ENCODE measurements at regions not wholly inside any gene's neighbourhood (a gene's known extent, or its start where the extent isn't known, plus 50 kb on each side); places are given as distances from the start of the nearest gene placed in this dataset.

DNA sequence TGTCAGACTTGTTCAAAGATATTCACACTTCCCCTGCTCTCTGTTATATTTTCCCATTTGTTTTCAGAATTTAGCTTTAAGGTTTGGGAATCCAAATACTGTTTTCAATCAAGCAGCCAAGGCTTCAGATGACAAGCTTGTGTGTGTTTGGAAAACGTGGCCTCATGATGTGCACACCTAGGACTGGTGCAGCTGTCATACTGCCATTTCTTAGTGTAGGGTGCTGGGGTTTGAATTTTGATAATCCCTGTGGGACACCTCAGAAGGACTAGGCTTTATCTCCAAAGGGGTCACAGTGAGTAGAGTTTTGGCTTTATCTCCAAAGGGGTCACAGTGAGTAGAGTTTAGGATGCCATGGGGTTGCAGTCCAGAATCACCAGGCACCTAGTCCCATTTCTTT, 65.3 kb upstream of the JAG1 start:
- no peak for TF ChIP-seq YY1 (IDR thresholded peaks at IDR 0.05; ENCODE audit: extremely low read depth, insufficient replicate concordance, low read depth, low read length)
- TF ChIP-seq, protein P1, sequence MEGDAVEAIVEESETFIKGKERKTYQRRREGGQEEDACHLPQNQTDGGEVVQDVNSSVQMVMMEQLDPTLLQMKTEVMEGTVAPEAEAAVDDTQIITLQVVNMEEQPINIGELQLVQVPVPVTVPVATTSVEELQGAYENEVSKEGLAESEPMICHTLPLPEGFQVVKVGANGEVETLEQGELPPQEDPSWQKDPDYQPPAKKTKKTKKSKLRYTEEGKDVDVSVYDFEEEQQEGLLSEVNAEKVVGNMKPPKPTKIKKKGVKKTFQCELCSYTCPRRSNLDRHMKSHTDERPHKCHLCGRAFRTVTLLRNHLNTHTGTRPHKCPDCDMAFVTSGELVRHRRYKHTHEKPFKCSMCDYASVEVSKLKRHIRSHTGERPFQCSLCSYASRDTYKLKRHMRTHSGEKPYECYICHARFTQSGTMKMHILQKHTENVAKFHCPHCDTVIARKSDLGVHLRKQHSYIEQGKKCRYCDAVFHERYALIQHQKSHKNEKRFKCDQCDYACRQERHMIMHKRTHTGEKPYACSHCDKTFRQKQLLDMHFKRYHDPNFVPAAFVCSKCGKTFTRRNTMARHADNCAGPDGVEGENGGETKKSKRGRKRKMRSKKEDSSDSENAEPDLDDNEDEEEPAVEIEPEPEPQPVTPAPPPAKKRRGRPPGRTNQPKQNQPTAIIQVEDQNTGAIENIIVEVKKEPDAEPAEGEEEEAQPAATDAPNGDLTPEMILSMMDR (IDR thresholded peaks at IDR 0.05 in 2 of 3, conservative IDR thresholded peaks at IDR 0.05 in 1 of 3; ENCODE audit: borderline replicate concordance in 1 of 3, insufficient read depth in 1 of 3, low read depth in 2 of 3, low read length in 2 of 3): no peak
- no peak for TF ChIP-seq EGR1 (IDR thresholded peaks at IDR 0.05; ENCODE audit: low read depth)
- no peak for TF ChIP-seq SIN3A (IDR thresholded peaks at IDR 0.05; ENCODE audit: low read depth)
- no peak for TF ChIP-seq POLR2A (IDR thresholded peaks at IDR 0.05; ENCODE audit: borderline replicate concordance, extremely low read depth, insufficient read depth, insufficient read length)
- TF ChIP-seq, protein P2, sequence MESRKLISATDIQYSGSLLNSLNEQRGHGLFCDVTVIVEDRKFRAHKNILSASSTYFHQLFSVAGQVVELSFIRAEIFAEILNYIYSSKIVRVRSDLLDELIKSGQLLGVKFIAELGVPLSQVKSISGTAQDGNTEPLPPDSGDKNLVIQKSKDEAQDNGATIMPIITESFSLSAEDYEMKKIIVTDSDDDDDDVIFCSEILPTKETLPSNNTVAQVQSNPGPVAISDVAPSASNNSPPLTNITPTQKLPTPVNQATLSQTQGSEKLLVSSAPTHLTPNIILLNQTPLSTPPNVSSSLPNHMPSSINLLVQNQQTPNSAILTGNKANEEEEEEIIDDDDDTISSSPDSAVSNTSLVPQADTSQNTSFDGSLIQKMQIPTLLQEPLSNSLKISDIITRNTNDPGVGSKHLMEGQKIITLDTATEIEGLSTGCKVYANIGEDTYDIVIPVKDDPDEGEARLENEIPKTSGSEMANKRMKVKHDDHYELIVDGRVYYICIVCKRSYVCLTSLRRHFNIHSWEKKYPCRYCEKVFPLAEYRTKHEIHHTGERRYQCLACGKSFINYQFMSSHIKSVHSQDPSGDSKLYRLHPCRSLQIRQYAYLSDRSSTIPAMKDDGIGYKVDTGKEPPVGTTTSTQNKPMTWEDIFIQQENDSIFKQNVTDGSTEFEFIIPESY (IDR thresholded peaks at IDR 0.05; ENCODE audit: extremely low read depth, insufficient replicate concordance, low read length): no peak
- TF ChIP-seq ZNF274 (IDR thresholded peaks at IDR 0.05; ENCODE audit: low read depth, low read length): no peak
- TF ChIP-seq EZH2 (IDR thresholded peaks at IDR 0.05): no peak
- no peak for TF ChIP-seq JUND (IDR thresholded peaks at IDR 0.05)
- no peak for TF ChIP-seq POLR2AphosphoS5 (IDR thresholded peaks at IDR 0.05; ENCODE audit: low read depth, low read length)
